Muscle of leg (tissue), 3 donors: ENCODE measurements at regions not wholly inside any gene's neighbourhood (a gene's known extent, or its start where the extent isn't known, plus 50 kb on each side); places are given as distances from the start of the nearest gene placed in this dataset.

Experiments
- DNase-seq: peaks from one replicate; pipeline ENCODE4 v3.0.0; 2013
- H3K27ac ChIP-seq: one replicate; pipeline ENCODE4 v1.5.1; 2013; ENCODE audit warnings: mild to moderate bottlenecking, low read length, control low read depth
- H3K27me3 ChIP-seq: one replicate; pipeline ENCODE4 v1.6.1; 2013; ENCODE audit warnings: low read length; ENCODE audit not compliant: control insufficient read depth, insufficient read depth
- H3K36me3 ChIP-seq: one replicate; pipeline ENCODE4 v1.6.1; 2013; ENCODE audit warnings: low read length; ENCODE audit not compliant: control insufficient read depth, insufficient read depth
- H3K4me1 ChIP-seq: one replicate; pipeline ENCODE4 v1.6.1; 2013; ENCODE audit warnings: low read length; ENCODE audit not compliant: control insufficient read depth, insufficient read depth
- H3K4me3 ChIP-seq: one replicate; pipeline ENCODE4 v1.5.1; 2013; ENCODE audit warnings: low read length, control low read depth
- H3K9me3 ChIP-seq: replicated peaks from 2 replicates; pipeline ENCODE4 v1.6.1; 2013; ENCODE audit warnings: low read depth, low read length; ENCODE audit not compliant: control insufficient read depth
- WGBS: methylation state at CpG from one replicate; pipeline ENCODE4 v1.1.5; 2013; ENCODE audit warnings: missing lambda C conversion rate; ENCODE audit not compliant: insufficient coverage; 5-methylcytosine and 5-hydroxymethylcytosine counted together

DNA sequence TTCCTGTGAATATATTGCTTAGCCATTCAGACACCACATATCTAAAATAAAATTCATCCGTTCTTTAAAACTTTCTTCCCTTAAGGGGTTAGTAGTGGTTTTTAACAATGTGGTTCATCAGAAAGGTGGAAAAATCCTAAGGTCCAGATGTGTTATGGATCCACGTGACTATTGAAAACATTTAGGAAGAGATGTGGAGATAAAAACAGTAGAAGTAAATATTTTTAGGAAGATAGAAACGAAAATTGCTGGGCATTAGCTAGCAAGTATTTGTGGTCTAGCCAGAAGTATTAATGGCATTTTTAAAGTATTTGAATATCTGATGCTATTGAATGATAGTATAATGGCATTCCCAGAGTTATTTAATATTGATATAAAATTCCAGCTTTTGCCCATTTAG lies 180.8 kb downstream of the LTN1 start:
- H3K27me3 ChIP-seq: no peaks in the 10 kb centered on the region
- no peaks in the 10 kb centered on the region for H3K4me1 ChIP-seq
- 71% methylated on average over 1 of the region's 3 CpGs for WGBS
- no peak overlapping the region for H3K27ac ChIP-seq
- H3K36me3 ChIP-seq: no peaks in the 10 kb centered on the region
- no peak overlapping the region for H3K4me3 ChIP-seq
- DNase-seq: no peak
- peaks cover 5% of the 10 kb centered on the region for H3K9me3 ChIP-seq

DNA sequence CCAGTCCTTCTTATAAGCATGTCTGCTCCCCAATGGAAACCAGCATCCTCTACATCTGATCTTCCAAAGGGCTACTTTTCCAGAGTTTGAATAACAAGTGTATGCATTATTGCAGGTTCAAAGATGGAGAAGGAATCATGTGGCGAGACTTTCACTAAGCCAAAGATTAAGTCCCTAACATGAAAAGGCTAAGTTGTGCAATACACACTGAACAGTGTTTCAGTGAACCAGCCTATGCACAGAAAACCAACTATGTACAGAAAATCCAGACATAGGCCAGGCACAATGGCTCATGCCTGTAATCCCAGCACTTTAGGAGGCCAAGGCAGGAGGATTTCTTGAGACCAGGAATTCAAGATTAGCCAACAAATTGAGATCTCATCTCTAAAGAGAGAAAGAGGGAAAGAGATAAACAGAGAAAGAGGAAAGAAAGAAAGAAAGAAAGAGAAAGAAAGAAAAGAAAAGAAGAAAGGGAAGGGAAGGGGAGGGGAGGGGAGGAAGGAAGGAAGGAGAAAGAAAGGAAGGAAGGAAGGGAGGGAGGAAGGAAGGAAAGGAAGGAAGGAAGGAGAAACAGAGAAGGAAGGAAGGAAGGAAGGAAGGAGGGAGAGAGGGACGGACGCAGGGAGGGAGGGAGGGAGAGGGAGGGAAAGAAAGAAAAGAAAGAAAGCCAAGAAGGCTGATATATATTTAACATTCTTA lies 181.7 kb downstream of the LTN1 start:
- no peaks in the 10 kb centered on the region for H3K36me3 ChIP-seq
- no peaks in the 10 kb centered on the region for H3K27me3 ChIP-seq
- peaks cover 5% of the 10 kb centered on the region for H3K9me3 ChIP-seq
- no peak for DNase-seq
- no peak overlapping the region for H3K27ac ChIP-seq
- no peaks in the 10 kb centered on the region for H3K4me1 ChIP-seq
- no peak overlapping the region for H3K4me3 ChIP-seq
- 100% methylated on average over 1 of the region's 3 CpGs for WGBS

DNA sequence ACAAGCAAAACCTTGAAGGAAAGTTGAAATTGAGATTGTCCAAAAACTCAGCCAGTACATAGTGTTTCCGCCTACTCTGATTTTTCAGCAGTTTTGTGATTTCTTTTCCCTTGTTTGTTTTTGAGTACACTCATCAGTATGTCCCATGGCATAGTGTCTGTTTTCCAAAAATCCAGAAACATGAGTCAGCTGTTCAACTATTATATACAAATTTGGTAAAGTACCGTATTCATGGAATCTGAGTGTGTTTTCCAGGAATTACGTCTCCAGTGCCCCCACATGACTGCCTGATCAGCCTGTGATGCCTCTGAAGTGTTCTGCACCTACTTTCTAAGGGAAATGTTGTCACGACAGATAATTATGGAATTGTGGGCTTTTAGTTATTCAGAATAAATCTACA lies 186.8 kb downstream of the LTN1 start:
- Histone ChIP-seq H3K4me3 (no peak overlapping the region), H3K27me3 (no peaks in the 10 kb centered on the region), H3K27ac (no peak overlapping the region), H3K9me3 (peaks cover 3% of the 10 kb centered on the region), H3K36me3 (no peaks in the 10 kb centered on the region), H3K4me1 (no peaks in the 10 kb centered on the region)
- DNase-seq: peak; percentile 34
- 60% methylated on average over 1 of the region's 4 CpGs for WGBS

DNA sequence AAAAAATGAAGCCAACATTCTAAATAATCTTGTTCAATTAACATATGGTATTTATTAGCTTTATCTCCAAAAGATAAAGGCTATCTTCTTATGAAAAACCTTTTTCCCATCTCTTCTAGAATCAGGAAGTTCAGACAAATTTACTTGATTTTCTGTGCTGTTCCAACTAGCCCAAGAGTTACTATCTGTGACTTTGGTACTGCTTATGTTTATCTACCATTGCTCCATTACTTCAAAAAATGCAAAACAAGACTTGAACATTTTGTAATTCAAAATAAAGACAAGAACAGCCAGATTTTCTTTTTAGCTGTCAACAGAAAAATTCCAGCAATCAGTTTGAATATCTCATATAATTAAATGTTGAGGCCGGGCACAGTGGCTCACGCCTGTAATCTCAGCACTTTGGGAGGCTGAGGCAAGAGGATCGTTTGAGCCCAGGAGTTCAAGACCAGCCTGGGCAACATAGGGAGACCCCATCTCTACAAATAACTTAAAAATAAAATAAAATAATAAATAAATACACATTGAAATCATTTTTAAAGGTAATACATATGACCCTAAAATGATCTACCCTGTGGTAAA lies 188.5 kb downstream of the LTN1 start:
- Histone ChIP-seq H3K4me3 (no peak overlapping the region), H3K9me3 (peaks cover 3% of the 10 kb centered on the region), H3K27me3 (no peaks in the 10 kb centered on the region), H3K27ac (no peak overlapping the region), H3K36me3 (no peaks in the 10 kb centered on the region), H3K4me1 (no peaks in the 10 kb centered on the region)
- WGBS: no CpG with 5 or more reads among the region's 3 CpGs
- no peak for DNase-seq

DNA sequence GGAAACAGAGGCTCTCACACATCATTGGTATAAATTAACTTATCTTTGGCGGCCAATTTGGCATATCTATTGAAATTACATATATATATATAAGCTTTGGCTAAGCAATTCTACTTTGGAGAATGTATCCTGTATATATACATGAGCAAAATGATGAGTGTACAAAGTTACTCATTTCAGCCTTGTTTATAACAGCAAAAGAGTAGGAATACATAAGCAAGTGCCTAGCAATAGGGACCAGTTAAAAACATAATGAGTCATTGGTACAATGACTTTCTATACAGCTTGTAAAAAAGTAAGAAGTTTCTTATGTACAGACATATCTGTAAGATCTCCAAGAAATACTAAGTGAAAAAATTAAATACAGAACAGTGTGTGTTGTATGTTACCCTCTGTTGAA lies 190.8 kb downstream of the LTN1 start:
- DNase-seq: no peak
- Histone ChIP-seq H3K4me1 (no peaks in the 10 kb centered on the region), H3K36me3 (no peaks in the 10 kb centered on the region), H3K9me3 (no peaks in the 10 kb centered on the region), H3K27ac (no peak overlapping the region), H3K4me3 (no peak overlapping the region), H3K27me3 (no peaks in the 10 kb centered on the region)
- WGBS: no CpG with 5 or more reads among the region's 1 CpG

DNA sequence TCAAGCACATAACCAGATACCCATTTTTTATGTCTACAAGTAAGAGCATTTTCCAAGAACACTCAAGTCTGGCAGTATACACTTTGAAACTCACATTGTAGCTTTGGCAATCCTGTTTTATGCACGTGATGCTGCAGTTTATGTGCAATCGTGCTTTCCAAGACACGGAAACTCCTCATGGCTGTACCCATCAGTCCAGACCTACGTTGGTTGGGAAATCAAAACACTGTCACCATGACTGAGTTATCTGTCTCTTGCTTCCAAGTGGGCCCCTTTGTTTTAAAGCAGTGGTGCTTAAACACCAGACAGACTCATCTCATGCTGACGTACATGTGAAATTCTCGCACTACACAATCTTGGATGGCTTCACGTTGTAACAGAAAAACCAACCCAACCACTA lies 192.8 kb downstream of the LTN1 start:
- Histone ChIP-seq H3K4me3 (no peak overlapping the region), H3K36me3 (no peaks in the 10 kb centered on the region), H3K4me1 (no peaks in the 10 kb centered on the region), H3K27me3 (no peaks in the 10 kb centered on the region), H3K27ac (no peak overlapping the region), H3K9me3 (no peaks in the 10 kb centered on the region)
- WGBS: 65% methylated on average over 4 of the region's 7 CpGs
- DNase-seq: no peak

DNA sequence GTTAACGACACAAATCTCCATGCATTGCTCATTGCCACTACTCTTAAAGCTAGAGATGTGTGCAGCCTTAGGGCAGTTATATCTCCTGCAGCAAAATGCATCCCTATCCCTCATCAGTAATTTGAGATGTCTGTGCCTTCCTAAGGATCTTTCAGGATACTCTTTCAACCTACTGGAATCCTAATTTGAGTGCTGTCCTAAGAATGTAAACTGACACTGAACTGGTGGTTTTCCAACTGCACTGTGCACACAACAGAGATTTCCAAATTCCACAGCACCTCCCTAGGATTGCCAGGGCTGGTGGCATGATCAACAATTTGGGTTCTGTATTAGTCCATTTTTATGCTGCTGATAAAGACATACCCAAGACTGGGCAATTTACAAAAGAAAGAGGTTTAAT lies 193.9 kb downstream of the LTN1 start:
- Histone ChIP-seq H3K4me3 (no peak overlapping the region), H3K4me1 (no peaks in the 10 kb centered on the region), H3K36me3 (no peaks in the 10 kb centered on the region), H3K27me3 (no peaks in the 10 kb centered on the region), H3K9me3 (no peaks in the 10 kb centered on the region), H3K27ac (no peak overlapping the region)
- WGBS: no CpG with 5 or more reads among the region's 1 CpG
- DNase-seq: no peak

DNA sequence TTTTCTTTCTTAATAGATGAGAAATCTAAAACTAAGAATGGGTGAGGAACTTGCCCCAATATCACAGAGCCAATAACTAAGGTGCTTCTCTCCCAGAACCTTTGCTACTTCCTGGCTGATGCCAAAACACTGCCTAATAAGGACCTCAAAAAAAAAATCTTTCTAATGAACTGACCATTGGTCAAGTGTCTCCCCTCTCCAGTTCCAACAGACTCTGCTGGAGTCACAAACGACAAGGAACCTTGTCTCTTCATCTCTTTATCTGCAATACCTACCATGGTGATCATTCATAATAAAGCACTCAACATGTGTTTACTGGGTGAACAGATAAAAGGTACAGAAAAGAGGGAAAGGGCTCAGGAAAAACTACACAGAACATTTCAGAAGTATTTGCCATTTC lies 197.4 kb downstream of the LTN1 start:
- WGBS: no CpG with 5 or more reads among the region's 1 CpG

DNA sequence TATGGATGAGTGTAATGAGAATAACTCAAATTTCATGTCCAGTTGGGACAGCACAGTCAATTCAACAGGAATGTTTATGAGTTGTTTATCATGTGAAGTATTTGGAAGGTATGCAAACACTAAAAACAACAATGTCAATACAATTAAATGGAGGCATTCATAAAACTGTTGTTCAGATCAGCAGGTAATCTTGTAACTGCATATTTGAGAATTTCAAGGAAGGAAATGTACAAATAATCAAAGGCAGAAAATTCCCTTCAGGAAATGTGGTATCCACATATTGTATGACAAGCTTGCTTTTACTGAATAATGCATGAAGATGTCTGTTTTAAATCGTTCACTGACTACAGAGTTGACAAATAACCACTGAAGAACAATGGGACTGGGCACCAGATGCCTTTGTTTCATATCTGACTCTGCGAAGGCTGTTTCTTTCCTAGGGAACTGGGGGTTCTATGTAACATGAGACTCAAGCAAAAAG lies 198.3 kb downstream of the LTN1 start:
- H3K36me3 ChIP-seq: no peaks in the 10 kb centered on the region
- DNase-seq: no peak
- no peaks in the 10 kb centered on the region for H3K27me3 ChIP-seq
- no peaks in the 10 kb centered on the region for H3K4me1 ChIP-seq
- no peak overlapping the region for H3K27ac ChIP-seq
- no peaks in the 10 kb centered on the region for H3K9me3 ChIP-seq
- 60% methylated on average over 2 of the region's 2 CpGs for WGBS
- no peak overlapping the region for H3K4me3 ChIP-seq

More for the DNA sequence above, 197.4 kb downstream of the LTN1 start:
- Histone ChIP-seq H3K36me3 (no peaks in the 10 kb centered on the region), H3K4me3 (no peak overlapping the region), H3K27ac (no peak overlapping the region), H3K9me3 (no peaks in the 10 kb centered on the region), H3K27me3 (no peaks in the 10 kb centered on the region), H3K4me1 (no peaks in the 10 kb centered on the region)
- DNase-seq: no peak

DNA sequence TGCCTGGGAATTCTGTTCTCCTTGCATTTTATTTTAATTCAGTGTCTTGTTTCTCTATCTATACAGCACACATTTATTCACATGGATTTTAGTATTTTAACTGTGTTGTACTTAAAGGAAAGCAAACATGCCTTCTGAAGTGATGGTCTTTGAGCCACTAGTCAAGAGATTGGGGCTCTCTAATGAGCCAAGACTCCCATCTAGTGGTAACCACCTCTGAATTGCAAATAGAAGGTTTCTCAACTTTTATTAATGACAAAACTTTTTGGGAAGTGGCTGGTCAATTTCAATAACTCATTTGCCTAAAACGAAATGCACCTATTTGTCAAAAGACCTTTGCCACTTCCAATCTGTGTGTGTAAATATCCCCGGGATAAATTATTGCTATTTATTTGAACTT lies 199.6 kb downstream of the LTN1 start:
- no peaks in the 10 kb centered on the region for H3K27me3 ChIP-seq
- no peak overlapping the region for H3K4me3 ChIP-seq
- WGBS: no CpG with 5 or more reads among the region's 2 CpGs
- no peak for DNase-seq
- no peak overlapping the region for H3K27ac ChIP-seq
- H3K9me3 ChIP-seq: no peaks in the 10 kb centered on the region
- no peaks in the 10 kb centered on the region for H3K36me3 ChIP-seq
- H3K4me1 ChIP-seq: no peaks in the 10 kb centered on the region
